Stimulated activated naive CD8-positive, alpha-beta T cell treated with anti-CD3 and anti-CD28 coated beads, Interleukin-15, Interleukin-2, amounts not matched to agents 100 ng/mL and 50 ng/mL, for 24 hours (primary cell): ENCODE measurements at regions not wholly inside any gene's neighbourhood (a gene's known extent, or its start where the extent isn't known, plus 50 kb on each side); places are given as distances from the start of the nearest gene placed in this dataset.

ENCODE experiments used
- H3K27ac Mint-ChIP-seq: one replicate; pipeline ENCODE4 v1.8.0; 2021; ENCODE audit warnings: mild to moderate bottlenecking, mixed read lengths
- H3K27me3 Mint-ChIP-seq: one replicate; pipeline ENCODE4 v1.8.0; 2021; ENCODE audit warnings: mixed read lengths
- H3K36me3 Mint-ChIP-seq: one replicate; pipeline ENCODE4 v1.8.0; 2021; ENCODE audit warnings: low read depth, mixed read lengths
- H3K4me1 Mint-ChIP-seq: one replicate; pipeline ENCODE4 v1.8.0; 2021; ENCODE audit warnings: low read depth, mixed read lengths
- H3K4me3 Mint-ChIP-seq: one replicate; pipeline ENCODE4 v1.8.0; 2021; ENCODE audit warnings: mild to moderate bottlenecking, mixed read lengths
- H3K9me3 Mint-ChIP-seq: one replicate; pipeline ENCODE4 v1.8.0; 2021; ENCODE audit warnings: mixed read lengths

GRCh38 chr12:67517181-67517887, 131.2 kb upstream of the DYRK2 start:
- Mint-ChIP-seq H3K4me1 (peaks cover 25% of the 10 kb centered on the region), H3K27ac (no peak overlapping the region), H3K4me3 (no peak overlapping the region), H3K27me3 (no peaks in the 10 kb centered on the region), H3K36me3 (no peaks in the 10 kb centered on the region), H3K9me3 (no peaks in the 10 kb centered on the region)

- peaks cover 16% of the 10 kb centered on the region for H3K4me1 Mint-ChIP-seq
- H3K27ac Mint-ChIP-seq, result no peak overlapping the region
Observed at GRCh38 chr12:67519484-67520433, 128.8 kb upstream of the DYRK2 start.

GRCh38 chr12:67520606-67521005, 127.9 kb upstream of the DYRK2 start:
- Mint-ChIP-seq H3K9me3 (no peaks in the 10 kb centered on the region), H3K4me1 (peaks cover 8% of the 10 kb centered on the region), H3K27ac (no peak overlapping the region), H3K36me3 (no peaks in the 10 kb centered on the region), H3K4me3 (no peak overlapping the region), H3K27me3 (no peaks in the 10 kb centered on the region)

More at GRCh38 chr12:67519484-67520433, 128.8 kb upstream of the DYRK2 start:
- Mint-ChIP-seq H3K9me3 (no peaks in the 10 kb centered on the region), H3K4me3 (no peak overlapping the region), H3K27me3 (no peaks in the 10 kb centered on the region), H3K36me3 (no peaks in the 10 kb centered on the region)

GRCh38 chr12:67522222-67522621, 126.3 kb upstream of the DYRK2 start:
- no peak overlapping the region for H3K27ac Mint-ChIP-seq
- no peaks in the 10 kb centered on the region for H3K36me3 Mint-ChIP-seq
- no peak overlapping the region for H3K4me3 Mint-ChIP-seq
- H3K9me3 Mint-ChIP-seq, result no peaks in the 10 kb centered on the region
- peaks cover 7% of the 10 kb centered on the region for H3K4me1 Mint-ChIP-seq
- H3K27me3 Mint-ChIP-seq, result no peaks in the 10 kb centered on the region

- Mint-ChIP-seq H3K4me3 (no peak overlapping the region), H3K9me3 (no peaks in the 10 kb centered on the region), H3K27me3 (no peaks in the 10 kb centered on the region), H3K4me1 (peaks cover 7% of the 10 kb centered on the region), H3K27ac (no peak overlapping the region), H3K36me3 (no peaks in the 10 kb centered on the region)
Observed at GRCh38 chr12:67523538-67523937, 125.0 kb upstream of the DYRK2 start.

- Mint-ChIP-seq H3K9me3 (no peaks in the 10 kb centered on the region), H3K4me3 (no peak overlapping the region), H3K27ac (no peak overlapping the region), H3K27me3 (no peaks in the 10 kb centered on the region), H3K4me1 (peaks cover 13% of the 10 kb centered on the region), H3K36me3 (no peaks in the 10 kb centered on the region)
Observed at GRCh38 chr12:67524861-67525616, 123.5 kb upstream of the DYRK2 start.

- Mint-ChIP-seq H3K9me3 (no peaks in the 10 kb centered on the region), H3K27me3 (no peaks in the 10 kb centered on the region), H3K4me1 (peaks cover 13% of the 10 kb centered on the region), H3K27ac (no peak overlapping the region), H3K4me3 (no peak overlapping the region), H3K36me3 (no peaks in the 10 kb centered on the region)
Observed at GRCh38 chr12:67525617-67525884, 123.0 kb upstream of the DYRK2 start.

GRCh38 chr12:67526129-67526528, 122.4 kb upstream of the DYRK2 start:
- no peak overlapping the region for H3K27ac Mint-ChIP-seq

GRCh38 chr12:67531051-67531450, 117.5 kb upstream of the DYRK2 start:
- H3K27ac Mint-ChIP-seq, result no peak overlapping the region
- no peaks in the 10 kb centered on the region for H3K36me3 Mint-ChIP-seq
- no peak overlapping the region for H3K4me3 Mint-ChIP-seq
- no peaks in the 10 kb centered on the region for H3K27me3 Mint-ChIP-seq
- H3K4me1 Mint-ChIP-seq, result peaks cover 10% of the 10 kb centered on the region
- H3K9me3 Mint-ChIP-seq, result no peaks in the 10 kb centered on the region

More at GRCh38 chr12:67526129-67526528, 122.4 kb upstream of the DYRK2 start:
- Mint-ChIP-seq H3K9me3 (no peaks in the 10 kb centered on the region), H3K27me3 (no peaks in the 10 kb centered on the region), H3K4me1 (peaks cover 13% of the 10 kb centered on the region), H3K4me3 (no peak overlapping the region), H3K36me3 (no peaks in the 10 kb centered on the region)

- Mint-ChIP-seq H3K36me3 (no peaks in the 10 kb centered on the region), H3K4me1 (peaks cover 6% of the 10 kb centered on the region), H3K27ac (no peak overlapping the region), H3K4me3 (no peak overlapping the region), H3K9me3 (no peaks in the 10 kb centered on the region), H3K27me3 (no peaks in the 10 kb centered on the region)
Observed at GRCh38 chr12:67531501-67531900, 117.0 kb upstream of the DYRK2 start.

GRCh38 chr12:67533159-67533558, 115.4 kb upstream of the DYRK2 start:
- H3K36me3 Mint-ChIP-seq, result no peaks in the 10 kb centered on the region
- H3K27me3 Mint-ChIP-seq, result no peaks in the 10 kb centered on the region
- H3K27ac Mint-ChIP-seq, result no peak overlapping the region
- H3K4me1 Mint-ChIP-seq, result peaks cover 6% of the 10 kb centered on the region
- H3K4me3 Mint-ChIP-seq, result no peak overlapping the region
- no peaks in the 10 kb centered on the region for H3K9me3 Mint-ChIP-seq

- no peak overlapping the region for H3K27ac Mint-ChIP-seq
- H3K9me3 Mint-ChIP-seq, result no peaks in the 10 kb centered on the region
- peaks cover 3% of the 10 kb centered on the region for H3K4me1 Mint-ChIP-seq
- H3K4me3 Mint-ChIP-seq, result no peak overlapping the region
- no peaks in the 10 kb centered on the region for H3K27me3 Mint-ChIP-seq
- no peaks in the 10 kb centered on the region for H3K36me3 Mint-ChIP-seq
Observed at GRCh38 chr12:67534046-67534445, 114.5 kb upstream of the DYRK2 start.

- no peak overlapping the region for H3K4me3 Mint-ChIP-seq
- no peaks in the 10 kb centered on the region for H3K27me3 Mint-ChIP-seq
- no peaks in the 10 kb centered on the region for H3K9me3 Mint-ChIP-seq
- H3K36me3 Mint-ChIP-seq, result no peaks in the 10 kb centered on the region
- no peaks in the 10 kb centered on the region for H3K4me1 Mint-ChIP-seq
- no peak overlapping the region for H3K27ac Mint-ChIP-seq
Observed at GRCh38 chr12:67534681-67535080, 113.9 kb upstream of the DYRK2 start.

GRCh38 chr12:67535176-67535575, 113.4 kb upstream of the DYRK2 start:
- Mint-ChIP-seq H3K36me3 (no peaks in the 10 kb centered on the region), H3K9me3 (no peaks in the 10 kb centered on the region), H3K27ac (no peak overlapping the region), H3K4me1 (no peaks in the 10 kb centered on the region), H3K27me3 (no peaks in the 10 kb centered on the region), H3K4me3 (no peak overlapping the region)

- Mint-ChIP-seq H3K9me3 (no peaks in the 10 kb centered on the region), H3K27ac (no peak overlapping the region), H3K36me3 (no peaks in the 10 kb centered on the region), H3K4me3 (no peak overlapping the region), H3K27me3 (no peaks in the 10 kb centered on the region), H3K4me1 (peaks cover 3% of the 10 kb centered on the region)
Observed at GRCh38 chr12:67535971-67536370, 112.6 kb upstream of the DYRK2 start.
